ENCODE measurements at regions not wholly inside any gene's neighbourhood (a gene's known extent, or its start where the extent isn't known, plus 50 kb on each side); places are given as distances from the start of the nearest gene placed in this dataset.
A peak's percentile ranks its signal among the peaks of the same experiment; 100 is the strongest.
"Not testable (repeated sequence)": the region's sequence is repeated elsewhere in the genome, so short reads cannot be mapped to it uniquely, and the experiment has no call there.

GRCh38 chr3:30437171-30437601, 169.2 kb upstream of the TGFBR2 start:
- DNase-seq (ENCODE audit: low read depth in 2 of 2) = no peak

- no peak for DNase-seq (ENCODE audit: low read depth in 2 of 2)
These were observed 168.3 kb upstream of the TGFBR2 start for GRCh38 chr3:30438126-30438525.

- DNase-seq (ENCODE audit: low read depth in 2 of 2) = no peak
These were observed 166.8 kb upstream of the TGFBR2 start for GRCh38 chr3:30439451-30440053.

GRCh38 chr3:30440147-30440604, 166.2 kb upstream of the TGFBR2 start:
- DNase-seq (ENCODE audit: low read depth in 2 of 2) = peak in 1 of 2 donors; percentile 15

GRCh38 chr3:30440880-30441279, 165.5 kb upstream of the TGFBR2 start:
- peak in 1 of 2 donors; percentile 12 for DNase-seq (ENCODE audit: low read depth in 2 of 2)

- DNase-seq (ENCODE audit: low read depth in 2 of 2) = peak in 1 of 2 donors; percentile 35
These were observed 162.4 kb upstream of the TGFBR2 start for GRCh38 chr3:30443756-30444673.

GRCh38 chr3:30448450-30449289, 157.7 kb upstream of the TGFBR2 start:
- DNase-seq (ENCODE audit: low read depth in 2 of 2) = no peak

GRCh38 chr3:30449290-30449632, 157.1 kb upstream of the TGFBR2 start:
- no peak for DNase-seq (ENCODE audit: low read depth in 2 of 2)

- no peak for DNase-seq (ENCODE audit: low read depth in 2 of 2)
These were observed 154.0 kb upstream of the TGFBR2 start for GRCh38 chr3:30452446-30452845.

- peak; percentile 54 to 72 for DNase-seq (ENCODE audit: low read depth in 2 of 2)
These were observed 152.9 kb upstream of the TGFBR2 start for GRCh38 chr3:30453360-30454039.

- DNase-seq (ENCODE audit: low read depth in 2 of 2) = no peak
These were observed 151.8 kb upstream of the TGFBR2 start for GRCh38 chr3:30454636-30455035.

- DNase-seq (ENCODE audit: low read depth in 2 of 2) = not testable (repeated sequence)
These were observed 151.3 kb upstream of the TGFBR2 start for GRCh38 chr3:30455112-30455511.

GRCh38 chr3:30455840-30456239, 150.6 kb upstream of the TGFBR2 start:
- DNase-seq (ENCODE audit: low read depth in 2 of 2) = no peak

- no peak for DNase-seq (ENCODE audit: low read depth in 2 of 2)
These were observed 150.1 kb upstream of the TGFBR2 start for GRCh38 chr3:30456264-30456663.

GRCh38 chr3:30457081-30457480, 149.3 kb upstream of the TGFBR2 start:
- no peak for DNase-seq (ENCODE audit: low read depth in 2 of 2)

- DNase-seq (ENCODE audit: low read depth in 2 of 2) = no peak
These were observed 148.7 kb upstream of the TGFBR2 start for GRCh38 chr3:30457726-30458125.

GRCh38 chr3:30458376-30459171, 147.8 kb upstream of the TGFBR2 start:
- no peak for DNase-seq (ENCODE audit: low read depth in 2 of 2)

- DNase-seq (ENCODE audit: low read depth in 2 of 2) = no peak
These were observed 145.1 kb upstream of the TGFBR2 start for GRCh38 chr3:30461311-30461710.

- no peak for DNase-seq (ENCODE audit: low read depth in 2 of 2)
These were observed 143.5 kb upstream of the TGFBR2 start for GRCh38 chr3:30462721-30463470.

GRCh38 chr3:30464381-30464780, 142.0 kb upstream of the TGFBR2 start:
- no peak for DNase-seq (ENCODE audit: low read depth in 2 of 2)
